GM12878 (cell line): ENCODE measurements at regions not wholly inside any gene's neighbourhood (a gene's known extent, or its start where the extent isn't known, plus 50 kb on each side); places are given as distances from the start of the nearest gene placed in this dataset.

Source experiments
- FOXM1 ChIP-seq: IDR thresholded peaks from 2 replicates; pipeline ENCODE4 v1.6.1; 2012; ENCODE audit warnings: low read depth, mild to moderate bottlenecking, inconsistent platforms, low read length, moderate library complexity
- GABPA ChIP-seq: IDR thresholded peaks from 2 replicates; pipeline ENCODE4 v1.6.1; 2014; ENCODE audit warnings: antibody characterized with exemption, low read depth, mild to moderate bottlenecking, inconsistent platforms
- MEF2A ChIP-seq: IDR thresholded peaks from 2 replicates; pipeline ENCODE4 v1.6.1; 2011; ENCODE audit warnings: low read depth, mild to moderate bottlenecking, low read length, moderate library complexity; ENCODE audit not compliant: insufficient read depth
- NFXL1 ChIP-seq: fragments of 450-650 bp; IDR thresholded peaks from 2 replicates; pipeline ENCODE4 v1.6.1; 2017; ENCODE audit warnings: antibody characterized with exemption, mild to moderate bottlenecking, borderline replicate concordance
- POLR2A ChIP-seq: IDR thresholded peaks from 2 replicates; pipeline ENCODE4 v1.6.1; 2011; ENCODE audit warnings: low read depth, mild to moderate bottlenecking, low read length
- POLR2AphosphoS5 ChIP-seq: IDR thresholded peaks from 2 replicates; pipeline ENCODE4 v1.6.1; 2011; ENCODE audit warnings: mild to moderate bottlenecking, low read length, inconsistent platforms
- TAF1 ChIP-seq: IDR thresholded peaks from 2 replicates; pipeline ENCODE4 v1.6.1; 2011; ENCODE audit warnings: mild to moderate bottlenecking, low read depth, low read length, borderline replicate concordance
- TARDBP ChIP-seq: IDR thresholded peaks from 2 replicates; pipeline ENCODE4 v1.6.1; 2016; ENCODE audit warnings: borderline replicate concordance
- YBX1 ChIP-seq: fragments of 450-650 bp; IDR thresholded peaks from 2 replicates; pipeline ENCODE4 v1.6.1; 2016; ENCODE audit warnings: antibody characterized with exemption
- TF ChIP-seq, protein P1 (sequence below), 3 experiments: IDR thresholded peaks in 2 of 3; conservative IDR thresholded peaks in 1 of 3; 2 replicates each; pipeline ENCODE4 v1.5.1; 2011; ENCODE audit warnings: low read depth in 3 of 3, low read length in 3 of 3, mild to moderate bottlenecking in 3 of 3, control low read depth in 2 of 3, moderate library complexity in 2 of 3, inconsistent platforms in 1 of 3, mixed read lengths in 1 of 3; ENCODE audit not compliant: control insufficient read depth in 2 of 3, insufficient read depth in 1 of 3; ENCODE audit errors: extremely low read depth in 1 of 3
- TF ChIP-seq, protein P2 (sequence below): fragments of 450-650 bp; IDR thresholded peaks from 2 replicates; pipeline ENCODE4 v1.6.1; 2016; ENCODE audit warnings: mild to moderate bottlenecking, moderate library complexity, borderline replicate concordance
- TF ChIP-seq, protein P3 (sequence below): IDR thresholded peaks from 2 replicates; pipeline ENCODE4 v1.6.1; 2011; ENCODE audit warnings: low read depth, low read length, improper control_type of control experiment, borderline replicate concordance
- TF ChIP-seq, protein P4 (sequence below): IDR thresholded peaks from 2 replicates; pipeline ENCODE4 v1.6.1; 2012; ENCODE audit warnings: improper control_type of control experiment, low read depth, low read length; ENCODE audit not compliant: insufficient replicate concordance

DNA sequence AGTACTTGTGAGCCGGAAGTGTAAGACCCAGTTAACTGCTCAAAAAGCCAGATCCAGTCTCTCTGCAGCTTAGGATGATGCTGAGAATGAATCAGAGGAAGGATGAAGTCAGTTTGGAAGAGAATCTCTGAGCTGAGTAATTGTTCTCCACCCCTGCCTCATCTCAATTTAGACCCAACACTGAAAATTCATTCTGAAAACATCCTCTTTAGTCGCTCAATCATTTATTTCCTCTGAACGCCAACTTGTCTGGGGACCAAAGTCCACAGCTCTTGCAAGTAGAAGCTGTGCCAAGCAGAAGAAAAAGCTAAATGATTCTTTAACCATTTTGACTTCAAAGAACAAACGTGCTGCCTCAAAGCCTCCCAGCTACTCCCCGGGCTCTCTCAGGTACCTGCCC lies 177.1 kb upstream of the KLHL29 start:
- TF ChIP-seq, protein P1, sequence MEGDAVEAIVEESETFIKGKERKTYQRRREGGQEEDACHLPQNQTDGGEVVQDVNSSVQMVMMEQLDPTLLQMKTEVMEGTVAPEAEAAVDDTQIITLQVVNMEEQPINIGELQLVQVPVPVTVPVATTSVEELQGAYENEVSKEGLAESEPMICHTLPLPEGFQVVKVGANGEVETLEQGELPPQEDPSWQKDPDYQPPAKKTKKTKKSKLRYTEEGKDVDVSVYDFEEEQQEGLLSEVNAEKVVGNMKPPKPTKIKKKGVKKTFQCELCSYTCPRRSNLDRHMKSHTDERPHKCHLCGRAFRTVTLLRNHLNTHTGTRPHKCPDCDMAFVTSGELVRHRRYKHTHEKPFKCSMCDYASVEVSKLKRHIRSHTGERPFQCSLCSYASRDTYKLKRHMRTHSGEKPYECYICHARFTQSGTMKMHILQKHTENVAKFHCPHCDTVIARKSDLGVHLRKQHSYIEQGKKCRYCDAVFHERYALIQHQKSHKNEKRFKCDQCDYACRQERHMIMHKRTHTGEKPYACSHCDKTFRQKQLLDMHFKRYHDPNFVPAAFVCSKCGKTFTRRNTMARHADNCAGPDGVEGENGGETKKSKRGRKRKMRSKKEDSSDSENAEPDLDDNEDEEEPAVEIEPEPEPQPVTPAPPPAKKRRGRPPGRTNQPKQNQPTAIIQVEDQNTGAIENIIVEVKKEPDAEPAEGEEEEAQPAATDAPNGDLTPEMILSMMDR (IDR thresholded peaks at IDR 0.05 in 2 of 3, conservative IDR thresholded peaks at IDR 0.05 in 1 of 3; ENCODE audit: control insufficient read depth in 2 of 3, extremely low read depth in 1 of 3, insufficient read depth in 1 of 3, low read depth in 3 of 3, low read length in 3 of 3) = no peak
- TF ChIP-seq GABPA = no peak
- no peak for TF ChIP-seq NFXL1
- TF ChIP-seq, protein P2, sequence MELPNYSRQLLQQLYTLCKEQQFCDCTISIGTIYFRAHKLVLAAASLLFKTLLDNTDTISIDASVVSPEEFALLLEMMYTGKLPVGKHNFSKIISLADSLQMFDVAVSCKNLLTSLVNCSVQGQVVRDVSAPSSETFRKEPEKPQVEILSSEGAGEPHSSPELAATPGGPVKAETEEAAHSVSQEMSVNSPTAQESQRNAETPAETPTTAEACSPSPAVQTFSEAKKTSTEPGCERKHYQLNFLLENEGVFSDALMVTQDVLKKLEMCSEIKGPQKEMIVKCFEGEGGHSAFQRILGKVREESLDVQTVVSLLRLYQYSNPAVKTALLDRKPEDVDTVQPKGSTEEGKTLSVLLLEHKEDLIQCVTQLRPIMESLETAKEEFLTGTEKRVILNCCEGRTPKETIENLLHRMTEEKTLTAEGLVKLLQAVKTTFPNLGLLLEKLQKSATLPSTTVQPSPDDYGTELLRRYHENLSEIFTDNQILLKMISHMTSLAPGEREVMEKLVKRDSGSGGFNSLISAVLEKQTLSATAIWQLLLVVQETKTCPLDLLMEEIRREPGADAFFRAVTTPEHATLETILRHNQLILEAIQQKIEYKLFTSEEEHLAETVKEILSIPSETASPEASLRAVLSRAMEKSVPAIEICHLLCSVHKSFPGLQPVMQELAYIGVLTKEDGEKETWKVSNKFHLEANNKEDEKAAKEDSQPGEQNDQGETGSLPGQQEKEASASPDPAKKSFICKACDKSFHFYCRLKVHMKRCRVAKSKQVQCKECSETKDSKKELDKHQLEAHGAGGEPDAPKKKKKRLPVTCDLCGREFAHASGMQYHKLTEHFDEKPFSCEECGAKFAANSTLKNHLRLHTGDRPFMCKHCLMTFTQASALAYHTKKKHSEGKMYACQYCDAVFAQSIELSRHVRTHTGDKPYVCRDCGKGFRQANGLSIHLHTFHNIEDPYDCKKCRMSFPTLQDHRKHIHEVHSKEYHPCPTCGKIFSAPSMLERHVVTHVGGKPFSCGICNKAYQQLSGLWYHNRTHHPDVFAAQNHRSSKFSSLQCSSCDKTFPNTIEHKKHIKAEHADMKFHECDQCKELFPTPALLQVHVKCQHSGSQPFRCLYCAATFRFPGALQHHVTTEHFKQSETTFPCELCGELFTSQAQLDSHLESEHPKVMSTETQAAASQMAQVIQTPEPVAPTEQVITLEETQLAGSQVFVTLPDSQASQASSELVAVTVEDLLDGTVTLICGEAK = no peak
- no peak for TF ChIP-seq MEF2A
- no peak for TF ChIP-seq POLR2AphosphoS5
- no peak for TF ChIP-seq POLR2A
- no peak for TF ChIP-seq TARDBP
- TF ChIP-seq YBX1 = no peak
- TF ChIP-seq, protein P3, sequence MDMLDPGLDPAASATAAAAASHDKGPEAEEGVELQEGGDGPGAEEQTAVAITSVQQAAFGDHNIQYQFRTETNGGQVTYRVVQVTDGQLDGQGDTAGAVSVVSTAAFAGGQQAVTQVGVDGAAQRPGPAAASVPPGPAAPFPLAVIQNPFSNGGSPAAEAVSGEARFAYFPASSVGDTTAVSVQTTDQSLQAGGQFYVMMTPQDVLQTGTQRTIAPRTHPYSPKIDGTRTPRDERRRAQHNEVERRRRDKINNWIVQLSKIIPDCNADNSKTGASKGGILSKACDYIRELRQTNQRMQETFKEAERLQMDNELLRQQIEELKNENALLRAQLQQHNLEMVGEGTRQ = no peak
- TF ChIP-seq TAF1 = no peak
- TF ChIP-seq, protein P4, sequence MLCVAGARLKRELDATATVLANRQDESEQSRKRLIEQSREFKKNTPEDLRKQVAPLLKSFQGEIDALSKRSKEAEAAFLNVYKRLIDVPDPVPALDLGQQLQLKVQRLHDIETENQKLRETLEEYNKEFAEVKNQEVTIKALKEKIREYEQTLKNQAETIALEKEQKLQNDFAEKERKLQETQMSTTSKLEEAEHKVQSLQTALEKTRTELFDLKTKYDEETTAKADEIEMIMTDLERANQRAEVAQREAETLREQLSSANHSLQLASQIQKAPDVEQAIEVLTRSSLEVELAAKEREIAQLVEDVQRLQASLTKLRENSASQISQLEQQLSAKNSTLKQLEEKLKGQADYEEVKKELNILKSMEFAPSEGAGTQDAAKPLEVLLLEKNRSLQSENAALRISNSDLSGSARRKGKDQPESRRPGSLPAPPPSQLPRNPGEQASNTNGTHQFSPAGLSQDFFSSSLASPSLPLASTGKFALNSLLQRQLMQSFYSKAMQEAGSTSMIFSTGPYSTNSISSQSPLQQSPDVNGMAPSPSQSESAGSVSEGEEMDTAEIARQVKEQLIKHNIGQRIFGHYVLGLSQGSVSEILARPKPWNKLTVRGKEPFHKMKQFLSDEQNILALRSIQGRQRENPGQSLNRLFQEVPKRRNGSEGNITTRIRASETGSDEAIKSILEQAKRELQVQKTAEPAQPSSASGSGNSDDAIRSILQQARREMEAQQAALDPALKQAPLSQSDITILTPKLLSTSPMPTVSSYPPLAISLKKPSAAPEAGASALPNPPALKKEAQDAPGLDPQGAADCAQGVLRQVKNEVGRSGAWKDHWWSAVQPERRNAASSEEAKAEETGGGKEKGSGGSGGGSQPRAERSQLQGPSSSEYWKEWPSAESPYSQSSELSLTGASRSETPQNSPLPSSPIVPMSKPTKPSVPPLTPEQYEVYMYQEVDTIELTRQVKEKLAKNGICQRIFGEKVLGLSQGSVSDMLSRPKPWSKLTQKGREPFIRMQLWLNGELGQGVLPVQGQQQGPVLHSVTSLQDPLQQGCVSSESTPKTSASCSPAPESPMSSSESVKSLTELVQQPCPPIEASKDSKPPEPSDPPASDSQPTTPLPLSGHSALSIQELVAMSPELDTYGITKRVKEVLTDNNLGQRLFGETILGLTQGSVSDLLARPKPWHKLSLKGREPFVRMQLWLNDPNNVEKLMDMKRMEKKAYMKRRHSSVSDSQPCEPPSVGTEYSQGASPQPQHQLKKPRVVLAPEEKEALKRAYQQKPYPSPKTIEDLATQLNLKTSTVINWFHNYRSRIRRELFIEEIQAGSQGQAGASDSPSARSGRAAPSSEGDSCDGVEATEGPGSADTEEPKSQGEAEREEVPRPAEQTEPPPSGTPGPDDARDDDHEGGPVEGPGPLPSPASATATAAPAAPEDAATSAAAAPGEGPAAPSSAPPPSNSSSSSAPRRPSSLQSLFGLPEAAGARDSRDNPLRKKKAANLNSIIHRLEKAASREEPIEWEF = no peak
- TF ChIP-seq FOXM1 = no peak
